Liver (tissue), 8 donors: ENCODE measurements at regions not wholly inside any gene's neighbourhood (a gene's known extent, or its start where the extent isn't known, plus 50 kb on each side); places are given as distances from the start of the nearest gene placed in this dataset.

Experiments
- DNase-seq: peaks from one replicate; pipeline ENCODE4 v3.0.0-alpha.2; 2017; ENCODE audit warnings: low spot score
- H3K27ac ChIP-seq, 2 donors: one replicate each; pipeline ENCODE4 v1.7.0; 2013; ENCODE audit warnings: inconsistent platforms in 2 of 2, low read length in 2 of 2, control low read depth in 1 of 2, low read depth in 1 of 2, mild to moderate bottlenecking in 1 of 2
- H3K27me3 ChIP-seq, 4 donors: one replicate each; pipeline versions ENCODE4 v1.6.1 to v1.7.0; 2013; ENCODE audit warnings: low read length in 3 of 4, inconsistent platforms in 1 of 4, mild to moderate bottlenecking in 1 of 4, moderate library complexity in 1 of 4; ENCODE audit not compliant: control insufficient read depth in 4 of 4, insufficient read depth in 4 of 4
- H3K36me3 ChIP-seq, 4 donors: one replicate each; pipeline versions ENCODE4 v1.6.1 to v1.7.0; 2013; ENCODE audit warnings: low read length in 3 of 4, mild to moderate bottlenecking in 3 of 4, low read depth in 1 of 4, moderate library complexity in 1 of 4; ENCODE audit not compliant: control insufficient read depth in 4 of 4, insufficient read depth in 3 of 4
- H3K4me1 ChIP-seq, 4 donors: one replicate each; pipeline versions ENCODE4 v1.6.1 to v1.7.0; 2013; ENCODE audit warnings: low read length in 3 of 4, mild to moderate bottlenecking in 3 of 4, moderate library complexity in 1 of 4; ENCODE audit not compliant: control insufficient read depth in 4 of 4, insufficient read depth in 4 of 4
- H3K4me3 ChIP-seq, 3 donors: one replicate each; pipeline versions ENCODE4 v1.6.1 to v1.7.0; 2013; ENCODE audit warnings: low read length in 3 of 3, control low read depth in 1 of 3, low read depth in 1 of 3, mild to moderate bottlenecking in 1 of 3
- H3K9ac ChIP-seq, 2 donors: one replicate each; pipeline ENCODE4 v1.7.0; 2013; ENCODE audit warnings: low read length in 2 of 2, mild to moderate bottlenecking in 2 of 2, moderate library complexity in 2 of 2, control low read depth in 1 of 2, low read depth in 1 of 2
- H3K9me3 ChIP-seq, 4 donors: one replicate each; pipeline versions ENCODE4 v1.6.1 to v1.7.0; 2013; ENCODE audit warnings: low read length in 3 of 4; ENCODE audit not compliant: control insufficient read depth in 4 of 4
- ATF3 ChIP-seq: IDR thresholded peaks from 2 replicates; pipeline ENCODE4 v1.6.1; 2016; ENCODE audit warnings: antibody characterized with exemption
- CTCF ChIP-seq: fragments of 150-350 bp; IDR thresholded peaks from 2 replicates; pipeline ENCODE4 v1.5.1; 2017; ENCODE audit warnings: improper control_type of control experiment, low read depth, low read length; ENCODE audit not compliant: missing input control
- EGR1 ChIP-seq, 2 donors: IDR thresholded peaks; 2 replicates each; pipeline ENCODE4 v1.6.1; 2016 to 2018; ENCODE audit warnings: antibody characterized with exemption in 2 of 2, low read depth in 2 of 2
- FOXA1 ChIP-seq: IDR thresholded peaks from 2 replicates; pipeline ENCODE4 v1.6.1; 2016; ENCODE audit warnings: antibody characterized with exemption
- FOXA2 ChIP-seq: IDR thresholded peaks from 2 replicates; pipeline ENCODE4 v1.6.1; 2016; ENCODE audit warnings: antibody characterized with exemption
- GABPA ChIP-seq, 2 donors: IDR thresholded peaks in 1 of 2; conservative IDR thresholded peaks in 1 of 2; 2 replicates each; pipeline ENCODE4 v1.6.1; 2016; ENCODE audit warnings: antibody characterized with exemption in 2 of 2, mild to moderate bottlenecking in 1 of 2, moderate library complexity in 1 of 2
- HNF4A ChIP-seq, 2 donors: conservative IDR thresholded peaks; 2 replicates each; pipeline ENCODE4 v1.6.1; 2016; ENCODE audit warnings: antibody characterized with exemption in 2 of 2, mild to moderate bottlenecking in 2 of 2
- HNF4G ChIP-seq: IDR thresholded peaks from 2 replicates; pipeline ENCODE4 v1.6.1; 2016; ENCODE audit warnings: antibody characterized with exemption
- JUND ChIP-seq, 2 donors: IDR thresholded peaks; 2 replicates each; pipeline ENCODE4 v1.6.1; 2016; ENCODE audit warnings: antibody characterized with exemption in 2 of 2
- MAX ChIP-seq: IDR thresholded peaks from 2 replicates; pipeline ENCODE4 v1.6.1; 2016; ENCODE audit warnings: antibody characterized with exemption
- NR2F2 ChIP-seq: IDR thresholded peaks from 2 replicates; pipeline ENCODE4 v1.6.1; 2016; ENCODE audit warnings: antibody characterized with exemption
- REST ChIP-seq: IDR thresholded peaks from 2 replicates; pipeline ENCODE4 v1.6.1; 2016; ENCODE audit warnings: antibody characterized with exemption, mild to moderate bottlenecking
- RXRA ChIP-seq, 2 donors: IDR thresholded peaks; 2 replicates each; pipeline ENCODE4 v1.6.1; 2017 to 2018; ENCODE audit warnings: antibody characterized with exemption in 2 of 2, mild to moderate bottlenecking in 1 of 2
- SP1 ChIP-seq: IDR thresholded peaks from 2 replicates; pipeline ENCODE4 v1.6.1; 2018; ENCODE audit warnings: antibody characterized with exemption, mild to moderate bottlenecking
- TAF1 ChIP-seq: conservative IDR thresholded peaks from 2 replicates; pipeline ENCODE4 v1.6.1; 2016; ENCODE audit warnings: antibody characterized with exemption, mild to moderate bottlenecking
- YY1 ChIP-seq: IDR thresholded peaks from 2 replicates; pipeline ENCODE4 v1.6.1; 2016; ENCODE audit warnings: antibody characterized with exemption, mild to moderate bottlenecking
- WGBS: extraction: QIAGEN DNeasy Blood & Tissue Kit; methylation state at CpG from one replicate; pipeline ENCODE4 v1.1.7; 2013; 5-methylcytosine and 5-hydroxymethylcytosine counted together
- donor health status: healthy.
- donor health status: healthy.
- donor health status: healthy.
- donor health status: healthy.
- donor health status: healthy.

GRCh38 chr10:46170789-46171188, 116.0 kb upstream of the ANTXRL start (continued):
- no peak for TF ChIP-seq FOXA2
- TF ChIP-seq EGR1 (IDR thresholded peaks at IDR 0.05; ENCODE audit: low read depth in 2 of 2) = no peak
- TF ChIP-seq ATF3 = no peak
- no peak for TF ChIP-seq RXRA (IDR thresholded peaks at IDR 0.05)

- no peak overlapping the region for H3K4me3 ChIP-seq
Observed at GRCh38 chr10:46171661-46172060, 115.1 kb upstream of the ANTXRL start.

More at GRCh38 chr10:46171661-46172060, 115.1 kb upstream of the ANTXRL start:
- H3K27me3 ChIP-seq = no peaks in the 10 kb centered on the region
- H3K36me3 ChIP-seq = no peaks in the 10 kb centered on the region
- WGBS = 62% methylated on average over 3 of the region's 3 CpGs
- H3K9me3 ChIP-seq = peaks cover 0 to 11% (median 0%) of the 10 kb centered on the region in 4 donors
- TF ChIP-seq ATF3 (no peak), NR2F2 (no peak), HNF4G (no peak), HNF4A (conservative IDR thresholded peaks at IDR 0.05) (no peak), JUND (IDR thresholded peaks at IDR 0.05) (no peak), EGR1 (IDR thresholded peaks at IDR 0.05; ENCODE audit: low read depth in 2 of 2) (no peak), YY1 (no peak), FOXA1 (no peak), FOXA2 (no peak), CTCF (no peak), MAX (no peak), REST (no peak), RXRA (IDR thresholded peaks at IDR 0.05) (no peak), SP1 (no peak), TAF1 (no peak), GABPA (IDR thresholded peaks at IDR 0.05 in 1 of 2, conservative IDR thresholded peaks at IDR 0.05 in 1 of 2) (no peak)
- no peak overlapping the region for H3K27ac ChIP-seq
- no peak overlapping the region for H3K9ac ChIP-seq
- DNase-seq = no peak
- H3K4me1 ChIP-seq = peaks cover 0 to 3% (median 2%) of the 10 kb centered on the region in 4 donors
